ENCODE measurements at regions not wholly inside any gene's neighbourhood (a gene's known extent, or its start where the extent isn't known, plus 50 kb on each side); places are given as distances from the start of the nearest gene placed in this dataset.

DNA sequence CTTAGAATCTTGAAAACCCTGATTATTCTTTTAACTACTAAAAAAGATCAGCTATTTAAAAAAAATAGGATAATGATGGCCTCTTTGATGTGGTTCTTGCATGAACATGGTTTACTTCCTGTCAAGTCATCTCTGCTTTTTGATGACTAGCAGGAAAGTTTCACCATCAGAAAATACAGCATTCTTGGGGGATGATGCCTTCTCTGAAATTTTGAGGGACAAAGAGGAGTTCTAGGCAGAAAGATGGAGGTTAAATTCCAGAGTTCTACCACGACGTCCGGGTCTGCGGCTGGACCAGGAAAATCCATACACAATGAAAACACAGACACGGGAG is 130.4 kb downstream of the OLIG3 start:
- WGBS (ENCODE audit: missing lambda C conversion rate): 87% methylated on average over 5 of the region's 5 CpGs
- TF ChIP-seq, protein P1, sequence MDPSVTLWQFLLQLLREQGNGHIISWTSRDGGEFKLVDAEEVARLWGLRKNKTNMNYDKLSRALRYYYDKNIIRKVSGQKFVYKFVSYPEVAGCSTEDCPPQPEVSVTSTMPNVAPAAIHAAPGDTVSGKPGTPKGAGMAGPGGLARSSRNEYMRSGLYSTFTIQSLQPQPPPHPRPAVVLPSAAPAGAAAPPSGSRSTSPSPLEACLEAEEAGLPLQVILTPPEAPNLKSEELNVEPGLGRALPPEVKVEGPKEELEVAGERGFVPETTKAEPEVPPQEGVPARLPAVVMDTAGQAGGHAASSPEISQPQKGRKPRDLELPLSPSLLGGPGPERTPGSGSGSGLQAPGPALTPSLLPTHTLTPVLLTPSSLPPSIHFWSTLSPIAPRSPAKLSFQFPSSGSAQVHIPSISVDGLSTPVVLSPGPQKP (IDR thresholded peaks at IDR 0.05; ENCODE audit: low read depth, low read length): no peak
- TF ChIP-seq ZFP36 (IDR thresholded peaks at IDR 0.05; ENCODE audit: borderline replicate concordance, partially characterized antibody) (no peak), MYC (IDR thresholded peaks at IDR 0.05; ENCODE audit: borderline replicate concordance, low read length) (no peak), ZNF302 (CRISPR knock-in tag; IDR thresholded peaks at IDR 0.05) (no peak), FOXS1 (CRISPR knock-in tag; IDR thresholded peaks at IDR 0.05) (no peak), MAZ (IDR thresholded peaks at IDR 0.05; ENCODE audit: borderline replicate concordance, low read depth, low read length) (no peak), HOXB5 (CRISPR knock-in tag; IDR thresholded peaks at IDR 0.05) (no peak), KDM1A (IDR thresholded peaks at IDR 0.05; ENCODE audit: low read depth) (no peak), CBX8 (IDR thresholded peaks at IDR 0.05) (no peak), GATA3 (IDR thresholded peaks at IDR 0.05; ENCODE audit: borderline replicate concordance) (no peak), JUN (IDR thresholded peaks at IDR 0.05) (no peak), RARB (CRISPR knock-in tag; IDR thresholded peaks at IDR 0.05) (no peak), NR3C1 (IDR thresholded peaks at IDR 0.05) (no peak), RFX5 (IDR thresholded peaks at IDR 0.05) (no peak), SMC3 (IDR thresholded peaks at IDR 0.05) (no peak)
- TF ChIP-seq, protein P2, sequence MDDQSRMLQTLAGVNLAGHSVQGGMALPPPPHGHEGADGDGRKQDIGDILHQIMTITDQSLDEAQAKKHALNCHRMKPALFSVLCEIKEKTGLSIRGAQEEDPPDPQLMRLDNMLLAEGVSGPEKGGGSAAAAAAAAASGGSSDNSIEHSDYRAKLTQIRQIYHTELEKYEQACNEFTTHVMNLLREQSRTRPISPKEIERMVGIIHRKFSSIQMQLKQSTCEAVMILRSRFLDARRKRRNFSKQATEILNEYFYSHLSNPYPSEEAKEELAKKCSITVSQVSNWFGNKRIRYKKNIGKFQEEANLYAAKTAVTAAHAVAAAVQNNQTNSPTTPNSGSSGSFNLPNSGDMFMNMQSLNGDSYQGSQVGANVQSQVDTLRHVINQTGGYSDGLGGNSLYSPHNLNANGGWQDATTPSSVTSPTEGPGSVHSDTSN (IDR thresholded peaks at IDR 0.05): no peak
- TF ChIP-seq, protein P3, sequence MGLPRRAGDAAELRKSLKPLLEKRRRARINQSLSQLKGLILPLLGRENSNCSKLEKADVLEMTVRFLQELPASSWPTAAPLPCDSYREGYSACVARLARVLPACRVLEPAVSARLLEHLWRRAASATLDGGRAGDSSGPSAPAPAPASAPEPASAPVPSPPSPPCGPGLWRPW (IDR thresholded peaks at IDR 0.05): no peak
- TF ChIP-seq, protein P4, sequence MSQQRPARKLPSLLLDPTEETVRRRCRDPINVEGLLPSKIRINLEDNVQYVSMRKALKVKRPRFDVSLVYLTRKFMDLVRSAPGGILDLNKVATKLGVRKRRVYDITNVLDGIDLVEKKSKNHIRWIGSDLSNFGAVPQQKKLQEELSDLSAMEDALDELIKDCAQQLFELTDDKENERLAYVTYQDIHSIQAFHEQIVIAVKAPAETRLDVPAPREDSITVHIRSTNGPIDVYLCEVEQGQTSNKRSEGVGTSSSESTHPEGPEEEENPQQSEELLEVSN (IDR thresholded peaks at IDR 0.05; ENCODE audit: borderline replicate concordance, low read depth): no peak
- TF ChIP-seq, protein P5, sequence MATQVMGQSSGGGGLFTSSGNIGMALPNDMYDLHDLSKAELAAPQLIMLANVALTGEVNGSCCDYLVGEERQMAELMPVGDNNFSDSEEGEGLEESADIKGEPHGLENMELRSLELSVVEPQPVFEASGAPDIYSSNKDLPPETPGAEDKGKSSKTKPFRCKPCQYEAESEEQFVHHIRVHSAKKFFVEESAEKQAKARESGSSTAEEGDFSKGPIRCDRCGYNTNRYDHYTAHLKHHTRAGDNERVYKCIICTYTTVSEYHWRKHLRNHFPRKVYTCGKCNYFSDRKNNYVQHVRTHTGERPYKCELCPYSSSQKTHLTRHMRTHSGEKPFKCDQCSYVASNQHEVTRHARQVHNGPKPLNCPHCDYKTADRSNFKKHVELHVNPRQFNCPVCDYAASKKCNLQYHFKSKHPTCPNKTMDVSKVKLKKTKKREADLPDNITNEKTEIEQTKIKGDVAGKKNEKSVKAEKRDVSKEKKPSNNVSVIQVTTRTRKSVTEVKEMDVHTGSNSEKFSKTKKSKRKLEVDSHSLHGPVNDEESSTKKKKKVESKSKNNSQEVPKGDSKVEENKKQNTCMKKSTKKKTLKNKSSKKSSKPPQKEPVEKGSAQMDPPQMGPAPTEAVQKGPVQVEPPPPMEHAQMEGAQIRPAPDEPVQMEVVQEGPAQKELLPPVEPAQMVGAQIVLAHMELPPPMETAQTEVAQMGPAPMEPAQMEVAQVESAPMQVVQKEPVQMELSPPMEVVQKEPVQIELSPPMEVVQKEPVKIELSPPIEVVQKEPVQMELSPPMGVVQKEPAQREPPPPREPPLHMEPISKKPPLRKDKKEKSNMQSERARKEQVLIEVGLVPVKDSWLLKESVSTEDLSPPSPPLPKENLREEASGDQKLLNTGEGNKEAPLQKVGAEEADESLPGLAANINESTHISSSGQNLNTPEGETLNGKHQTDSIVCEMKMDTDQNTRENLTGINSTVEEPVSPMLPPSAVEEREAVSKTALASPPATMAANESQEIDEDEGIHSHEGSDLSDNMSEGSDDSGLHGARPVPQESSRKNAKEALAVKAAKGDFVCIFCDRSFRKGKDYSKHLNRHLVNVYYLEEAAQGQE (IDR thresholded peaks at IDR 0.05): no peak
- Histone ChIP-seq H3K27ac (no peak overlapping the region), H3K9me3 (no peaks in the 10 kb centered on the region), H3K4me1 (no peaks in the 10 kb centered on the region), H3K4me3 (no peak overlapping the region), H3K4me2 (no peak overlapping the region)
- no peak for ATAC-seq
- POLR2A ChIA-PET: no interaction called here
- CTCF ChIA-PET: no interaction called here
- DNase-seq (ENCODE audit: low read depth in 1 of 2, low spot score in 1 of 2): no peak
- no peak for FAIRE-seq

DNA sequence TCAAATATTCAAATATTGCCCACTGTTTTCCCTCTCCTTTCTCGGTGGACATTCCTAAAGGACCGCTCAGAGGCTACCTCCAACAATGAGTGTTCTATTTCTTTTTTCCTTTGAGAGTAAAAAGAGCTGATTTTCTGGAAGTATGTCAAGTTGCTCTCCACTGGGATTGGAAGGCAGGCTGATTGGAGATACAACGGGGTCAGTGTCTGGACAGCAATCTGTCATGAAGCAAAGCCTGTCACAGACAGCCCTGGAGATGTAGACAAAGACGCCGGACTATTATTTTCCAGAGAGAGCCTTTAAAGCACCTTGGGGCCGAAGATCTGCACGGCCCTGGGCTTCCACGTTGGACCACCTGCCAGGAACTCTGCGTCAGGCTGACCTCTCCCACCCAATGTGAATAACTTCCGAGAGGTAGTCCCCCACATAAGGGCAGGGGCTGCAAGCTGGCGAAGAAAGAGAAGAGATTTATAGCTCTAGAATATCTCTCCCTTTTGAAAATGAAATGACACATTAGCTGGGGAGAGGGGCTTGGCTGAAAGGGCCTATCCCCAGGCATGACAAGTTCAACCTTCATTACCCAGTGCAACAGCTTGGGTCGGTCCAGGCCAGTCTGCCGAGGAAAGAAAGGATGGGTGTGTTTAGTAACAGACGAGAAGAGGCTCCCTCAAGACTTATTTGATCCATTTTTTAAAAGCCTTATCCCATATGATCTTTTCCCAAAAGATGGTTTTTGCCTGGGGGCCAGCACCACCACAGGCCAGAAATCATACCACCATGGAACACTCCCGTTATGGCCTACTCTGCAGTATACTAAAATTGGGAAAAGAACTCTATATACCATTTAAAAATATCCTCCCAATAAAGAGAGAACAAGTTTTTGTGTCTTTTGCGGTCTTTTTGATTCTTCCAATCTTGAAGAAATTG is 131.1 kb downstream of the OLIG3 start:
- ChIA-PET POLR2A (no interaction called here), CTCF (no interaction called here)
- TF ChIP-seq RNF2 (IDR thresholded peaks at IDR 0.05; ENCODE audit: borderline replicate concordance, low read depth) (no peak), CEBPB (IDR thresholded peaks at IDR 0.05) (no peak)
- TF ChIP-seq, protein P6, sequence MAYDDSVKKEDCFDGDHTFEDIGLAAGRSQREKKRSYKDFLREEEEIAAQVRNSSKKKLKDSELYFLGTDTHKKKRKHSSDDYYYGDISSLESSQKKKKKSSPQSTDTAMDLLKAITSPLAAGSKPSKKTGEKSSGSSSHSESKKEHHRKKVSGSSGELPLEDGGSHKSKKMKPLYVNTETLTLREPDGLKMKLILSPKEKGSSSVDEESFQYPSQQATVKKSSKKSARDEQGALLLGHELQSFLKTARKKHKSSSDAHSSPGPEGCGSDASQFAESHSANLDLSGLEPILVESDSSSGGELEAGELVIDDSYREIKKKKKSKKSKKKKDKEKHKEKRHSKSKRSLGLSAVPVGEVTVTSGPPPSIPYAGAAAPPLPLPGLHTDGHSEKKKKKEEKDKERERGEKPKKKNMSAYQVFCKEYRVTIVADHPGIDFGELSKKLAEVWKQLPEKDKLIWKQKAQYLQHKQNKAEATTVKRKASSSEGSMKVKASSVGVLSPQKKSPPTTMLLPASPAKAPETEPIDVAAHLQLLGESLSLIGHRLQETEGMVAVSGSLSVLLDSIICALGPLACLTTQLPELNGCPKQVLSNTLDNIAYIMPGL (CRISPR knock-in tag; IDR thresholded peaks at IDR 0.05; ENCODE audit: borderline replicate concordance): no peak
- ATAC-seq (no peak), FAIRE-seq (no peak), DNase-seq (ENCODE audit: low read depth in 1 of 2, low spot score in 1 of 2) (no peak)
- WGBS (ENCODE audit: missing lambda C conversion rate): 60% methylated on average over 16 of the region's 16 CpGs
- H3K4me1 ChIP-seq: no peaks in the 10 kb centered on the region
- no peak overlapping the region for H3K4me2 ChIP-seq
- H3K4me3 ChIP-seq: no peak overlapping the region
- H3K9me3 ChIP-seq: no peaks in the 10 kb centered on the region
- H3K27ac ChIP-seq: no peak overlapping the region
